NT2/D1 (cell line): ENCODE measurements at regions not wholly inside any gene's neighbourhood (a gene's known extent, or its start where the extent isn't known, plus 50 kb on each side); places are given as distances from the start of the nearest gene placed in this dataset.

Experiments used
- DNase-seq: peaks from one replicate; pipeline ENCODE4 v3.0.0-alpha.2; 2011; ENCODE audit warnings: low read depth, low spot score
- H3K27me3 ChIP-seq: 2 replicates; pipeline ENCODE4 v1.6.0; 2011; ENCODE audit warnings: mild to moderate bottlenecking; ENCODE audit not compliant: insufficient read length, insufficient read depth
- H3K36me3 ChIP-seq: 2 replicates; pipeline ENCODE4 v1.6.1; 2011; ENCODE audit warnings: mild to moderate bottlenecking, low read length, mixed read lengths; ENCODE audit not compliant: insufficient read depth, insufficient read length
- H3K4me1 ChIP-seq: 2 replicates; pipeline ENCODE4 v1.5.1; 2011; ENCODE audit not compliant: insufficient read depth, insufficient read length
- H3K4me3 ChIP-seq: 2 replicates; pipeline ENCODE4 v1.5.1; 2011; ENCODE audit warnings: low read depth; ENCODE audit not compliant: insufficient read length
- H3K9ac ChIP-seq: 2 replicates; pipeline ENCODE4 v1.6.0; 2011; ENCODE audit warnings: low read depth; ENCODE audit not compliant: insufficient read length
- H3K9me3 ChIP-seq: 2 replicates; pipeline ENCODE4 v1.5.1; 2011; ENCODE audit warnings: mild to moderate bottlenecking, low read length; ENCODE audit not compliant: insufficient read depth
- SUZ12 ChIP-seq: IDR thresholded peaks from 2 replicates; pipeline ENCODE4 v1.6.1; 2011; ENCODE audit not compliant: insufficient read length, insufficient read depth; ENCODE audit errors: extremely low read depth
- YY1 ChIP-seq: IDR thresholded peaks from 2 replicates; pipeline ENCODE4 v1.6.1; 2011; ENCODE audit not compliant: insufficient read length, insufficient read depth
- ZNF274 ChIP-seq: IDR thresholded peaks from 2 replicates; pipeline ENCODE4 v1.6.1; 2011; ENCODE audit warnings: mild to moderate bottlenecking, low read depth, low read length

GRCh38 chr16:56119133-56119532 is 72.2 kb upstream of the GNAO1 start:
- Histone ChIP-seq H3K9ac (no peak overlapping the region), H3K4me3 (no peak overlapping the region), H3K27me3 (no peaks in the 10 kb centered on the region), H3K36me3 (no peaks in the 10 kb centered on the region), H3K4me1 (peaks cover 4% of the 10 kb centered on the region), H3K9me3 (no peaks in the 10 kb centered on the region)
- DNase-seq, result no peak
- no peak for TF ChIP-seq SUZ12
- TF ChIP-seq YY1, result no peak
- TF ChIP-seq ZNF274, result no peak

- Histone ChIP-seq H3K9ac (no peak overlapping the region), H3K27me3 (no peaks in the 10 kb centered on the region), H3K36me3 (no peaks in the 10 kb centered on the region), H3K9me3 (no peaks in the 10 kb centered on the region), H3K4me3 (no peak overlapping the region), H3K4me1 (peaks cover 4% of the 10 kb centered on the region)
- no peak for DNase-seq
- TF ChIP-seq YY1, result no peak
- TF ChIP-seq ZNF274, result no peak
- TF ChIP-seq SUZ12, result no peak
These were observed 74.7 kb upstream of the GNAO1 start for GRCh38 chr16:56116577-56116964.

- Histone ChIP-seq H3K9me3 (no peaks in the 10 kb centered on the region), H3K4me1 (peaks cover 4% of the 10 kb centered on the region), H3K27me3 (no peaks in the 10 kb centered on the region), H3K36me3 (no peaks in the 10 kb centered on the region), H3K4me3 (no peak overlapping the region), H3K9ac (no peak overlapping the region)
- TF ChIP-seq SUZ12, result no peak
- TF ChIP-seq ZNF274, result no peak
- TF ChIP-seq YY1, result no peak
- no peak for DNase-seq
These were observed 75.3 kb upstream of the GNAO1 start for GRCh38 chr16:56115817-56116576.

GRCh38 chr16:56113223-56113622 is 78.1 kb upstream of the GNAO1 start:
- Histone ChIP-seq H3K4me3 (no peak overlapping the region), H3K9me3 (no peaks in the 10 kb centered on the region), H3K36me3 (no peaks in the 10 kb centered on the region), H3K27me3 (no peaks in the 10 kb centered on the region), H3K4me1 (peaks cover 4% of the 10 kb centered on the region), H3K9ac (no peak overlapping the region)
- no peak for DNase-seq
- no peak for TF ChIP-seq SUZ12
- TF ChIP-seq ZNF274, result no peak

- Histone ChIP-seq H3K4me1 (no peaks in the 10 kb centered on the region), H3K9ac (no peak overlapping the region), H3K27me3 (no peaks in the 10 kb centered on the region), H3K36me3 (no peaks in the 10 kb centered on the region), H3K4me3 (no peak overlapping the region), H3K9me3 (no peaks in the 10 kb centered on the region)
- DNase-seq, result no peak
- TF ChIP-seq ZNF274 (no peak), YY1 (no peak), SUZ12 (no peak)
These were observed 80.2 kb upstream of the GNAO1 start for GRCh38 chr16:56111100-56111499.

GRCh38 chr16:56109994-56110393 is 81.3 kb upstream of the GNAO1 start:
- H3K4me1 ChIP-seq, result no peaks in the 10 kb centered on the region
- no peaks in the 10 kb centered on the region for H3K9me3 ChIP-seq
- H3K36me3 ChIP-seq, result no peaks in the 10 kb centered on the region
- no peak overlapping the region for H3K9ac ChIP-seq
- no peak for DNase-seq
- H3K4me3 ChIP-seq, result no peak overlapping the region
- H3K27me3 ChIP-seq, result no peaks in the 10 kb centered on the region
- TF ChIP-seq SUZ12 (no peak), ZNF274 (no peak), YY1 (no peak)

GRCh38 chr16:56109205-56109604 is 82.1 kb upstream of the GNAO1 start:
- no peaks in the 10 kb centered on the region for H3K4me1 ChIP-seq
- no peaks in the 10 kb centered on the region for H3K36me3 ChIP-seq
- H3K27me3 ChIP-seq, result no peaks in the 10 kb centered on the region
- H3K4me3 ChIP-seq, result no peak overlapping the region
- no peak for DNase-seq
- no peak for TF ChIP-seq ZNF274
- H3K9ac ChIP-seq, result no peak overlapping the region
- H3K9me3 ChIP-seq, result no peaks in the 10 kb centered on the region
